Neural progenitor cell (in vitro differentiated cells): ENCODE measurements at regions not wholly inside any gene's neighbourhood (a gene's known extent, or its start where the extent isn't known, plus 50 kb on each side); places are given as distances from the start of the nearest gene placed in this dataset.

Source experiments
- DNase-seq: peaks from one replicate; pipeline ENCODE4 v3.0.0-alpha.2; 2016; ENCODE audit warnings: low spot score
- H2AFZ ChIP-seq: fragments of 200-600 bp; sonication (generic); replicated peaks from 2 replicates; pipeline ENCODE4 v1.6.1; 2016; ENCODE audit warnings: antibody characterized with exemption
- H3F3A ChIP-seq: fragments of 200-600 bp; sonication (generic); 2 replicates; pipeline ENCODE4 v1.6.1; 2016; ENCODE audit warnings: antibody characterized with exemption, low read depth
- H3K27ac ChIP-seq: fragments of 200-600 bp; sonication (generic); 2 replicates; pipeline ENCODE4 v1.5.1; 2016; ENCODE audit warnings: mild to moderate bottlenecking
- H3K27me3 ChIP-seq: fragments of 200-600 bp; sonication (generic); 2 replicates; pipeline ENCODE4 v1.6.1; 2016; ENCODE audit warnings: mild to moderate bottlenecking, moderate library complexity
- H3K36me3 ChIP-seq: fragments of 200-600 bp; sonication (generic); 2 replicates; pipeline ENCODE4 v1.5.1; 2016
- H3K4me1 ChIP-seq: fragments of 200-600 bp; sonication (generic); 2 replicates; pipeline ENCODE4 v1.6.1; 2016; ENCODE audit warnings: mixed run types
- H3K4me2 ChIP-seq: fragments of 200-600 bp; sonication (generic); 2 replicates; pipeline ENCODE4 v1.6.1; 2016
- H3K4me3 ChIP-seq: fragments of 200-600 bp; sonication (generic); 2 replicates; pipeline ENCODE4 v1.5.1; 2016
- H3K79me2 ChIP-seq: fragments of 200-600 bp; sonication (generic); 2 replicates; pipeline ENCODE4 v1.6.1; 2016; ENCODE audit warnings: low read depth
- H3K9ac ChIP-seq: fragments of 200-600 bp; sonication (generic); 2 replicates; pipeline ENCODE4 v1.6.1; 2016
- H3K9me3 ChIP-seq: fragments of 200-600 bp; sonication (generic); 2 replicates; pipeline ENCODE4 v1.5.1; 2016; ENCODE audit warnings: low read depth
- H4K20me1 ChIP-seq: fragments of 200-600 bp; sonication (generic); 2 replicates; pipeline ENCODE4 v1.6.1; 2016; ENCODE audit warnings: low read depth
- H3K27ac Mint-ChIP-seq: 3 replicates; pipeline ENCODE4 v1.8.0; 2021; ENCODE audit warnings: mixed read lengths
- H3K27me3 Mint-ChIP-seq: 2 replicates; pipeline ENCODE4 v1.8.0; 2022; ENCODE audit warnings: low read depth, mild to moderate bottlenecking, inconsistent platforms, moderate library complexity, mixed read lengths; ENCODE audit not compliant: insufficient read depth
- H3K36me3 Mint-ChIP-seq: 3 replicates; pipeline ENCODE4 v1.8.0; 2021; ENCODE audit warnings: mixed read lengths
- H3K4me1 Mint-ChIP-seq: 3 replicates; pipeline ENCODE4 v1.8.0; 2021; ENCODE audit warnings: mixed read lengths
- H3K4me3 Mint-ChIP-seq: 3 replicates; pipeline ENCODE4 v1.8.0; 2021; ENCODE audit warnings: mild to moderate bottlenecking, moderate library complexity, mixed read lengths
- H3K9me3 Mint-ChIP-seq: 3 replicates; pipeline ENCODE4 v1.8.0; 2020; ENCODE audit warnings: mixed read lengths
- CTCF ChIP-seq: fragments of 200-600 bp; sonication (generic); IDR thresholded peaks from 2 replicates; pipeline ENCODE4 v1.5.1; 2017; ENCODE audit warnings: antibody characterized with exemption, mild to moderate bottlenecking
- EZH2 ChIP-seq: fragments of 200-600 bp; sonication (generic); IDR thresholded peaks from 2 replicates; pipeline ENCODE4 v1.6.1; 2017; ENCODE audit warnings: antibody characterized with exemption, mild to moderate bottlenecking, moderate library complexity
- EZH2phosphoT487 ChIP-seq: fragments of 200-600 bp; sonication (generic); IDR thresholded peaks from 2 replicates; pipeline ENCODE4 v1.6.1; 2017; ENCODE audit warnings: antibody characterized with exemption

GRCh38 chr13:73792796-73793195 is 341.4 kb downstream of the KLF12 start:
- peaks cover 3% of the 10 kb centered on the region for H3K9me3 Mint-ChIP-seq
- H3K27me3 Mint-ChIP-seq, result no peaks in the 10 kb centered on the region
- no peak overlapping the region for H3K27ac Mint-ChIP-seq

DNA sequence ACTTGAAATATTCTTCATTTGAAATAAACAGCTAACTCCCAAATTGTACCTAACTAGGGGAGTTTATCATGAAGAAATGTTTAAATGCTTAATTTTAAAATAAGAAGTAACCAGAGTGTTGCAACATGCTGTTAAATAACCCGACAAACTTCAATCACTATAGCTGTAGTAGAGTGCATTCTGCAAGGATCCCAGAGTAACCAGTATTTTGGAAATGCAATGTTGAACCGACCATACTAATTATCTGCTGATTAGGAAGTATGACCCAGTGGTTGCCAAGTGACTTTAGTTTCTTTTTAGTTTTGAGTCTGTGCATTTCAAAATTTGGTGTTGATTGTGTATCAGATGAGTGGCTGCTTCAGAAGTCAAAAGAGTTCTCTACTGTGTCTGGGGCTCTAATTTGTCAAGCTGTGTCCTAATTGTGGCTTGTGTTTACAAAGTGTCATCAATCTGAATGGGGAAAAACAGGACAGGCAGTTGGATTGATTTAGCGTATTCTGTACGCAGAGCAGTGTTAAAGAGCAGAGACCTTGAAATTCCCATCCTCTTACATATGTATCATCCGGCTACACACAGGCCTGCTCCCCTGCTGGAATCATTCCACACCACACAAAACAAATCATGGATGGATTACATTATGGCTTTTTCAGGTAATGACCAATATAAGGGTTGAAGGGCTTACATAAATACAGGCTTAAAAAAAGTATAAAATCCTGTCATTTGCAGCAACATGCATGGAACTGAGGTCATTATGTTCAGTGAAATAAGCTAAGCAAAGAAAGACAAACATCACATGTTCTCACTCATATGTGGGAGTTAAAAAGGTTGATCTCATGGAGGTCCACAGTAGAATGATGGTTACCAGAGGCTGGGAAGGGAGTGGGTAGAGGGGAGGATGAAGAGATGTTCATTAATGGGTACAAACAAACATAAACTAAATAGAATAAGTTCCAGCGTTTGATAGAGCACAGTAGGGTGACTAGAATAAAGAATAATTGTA is 351.5 kb downstream of the KLF12 start:
- Mint-ChIP-seq H3K9me3 (no peaks in the 10 kb centered on the region), H3K4me3 (no peak overlapping the region), H3K36me3 (peaks cover 9% of the 10 kb centered on the region), H3K27me3 (no peaks in the 10 kb centered on the region), H3K27ac (peak overlapping the region; percentile 19), H3K4me1 (peaks cover 10% of the 10 kb centered on the region)
- TF ChIP-seq CTCF (no peak), EZH2 (no peak), EZH2phosphoT487 (no peak)
- Histone ChIP-seq H3K36me3 (no peaks in the 10 kb centered on the region), H3K4me2 (no peak overlapping the region), H3K27me3 (no peaks in the 10 kb centered on the region), H3K9me3 (no peaks in the 10 kb centered on the region), H2AFZ (no peak overlapping the region), H3K4me3 (no peak overlapping the region), H3K79me2 (no peaks in the 10 kb centered on the region), H3K9ac (no peak overlapping the region), H3K27ac (no peak overlapping the region), H3K4me1 (peaks cover 9% of the 10 kb centered on the region), H3F3A (no peaks in the 10 kb centered on the region), H4K20me1 (no peaks in the 10 kb centered on the region)
- DNase-seq, result peak; percentile 7

More at GRCh38 chr13:73792796-73793195, 341.4 kb downstream of the KLF12 start:
- Histone ChIP-seq H3K27me3 (no peaks in the 10 kb centered on the region), H4K20me1 (no peaks in the 10 kb centered on the region), H3K79me2 (no peaks in the 10 kb centered on the region), H3F3A (no peaks in the 10 kb centered on the region), H3K27ac (no peak overlapping the region), H3K4me3 (no peak overlapping the region), H3K4me2 (no peak overlapping the region), H3K9me3 (no peaks in the 10 kb centered on the region), H3K9ac (no peak overlapping the region), H2AFZ (no peak overlapping the region), H3K4me1 (no peaks in the 10 kb centered on the region), H3K36me3 (no peaks in the 10 kb centered on the region)
- H3K4me3 Mint-ChIP-seq, result no peak overlapping the region
- no peaks in the 10 kb centered on the region for H3K4me1 Mint-ChIP-seq
- no peak for DNase-seq
- TF ChIP-seq EZH2 (no peak), CTCF (no peak), EZH2phosphoT487 (no peak)
- H3K36me3 Mint-ChIP-seq, result peaks cover 5% of the 10 kb centered on the region

GRCh38 chr13:73781384-73781783 is 352.8 kb downstream of the KLF12 start:
- no peak overlapping the region for H3K4me3 Mint-ChIP-seq

GRCh38 chr13:73779881-73780280 is 354.3 kb downstream of the KLF12 start:
- Histone ChIP-seq H3K36me3 (no peaks in the 10 kb centered on the region), H3K79me2 (no peaks in the 10 kb centered on the region), H3K4me1 (peaks cover 9% of the 10 kb centered on the region), H2AFZ (no peak overlapping the region), H3K4me3 (no peak overlapping the region), H3K4me2 (no peak overlapping the region), H3K9me3 (no peaks in the 10 kb centered on the region), H3K27me3 (no peaks in the 10 kb centered on the region), H3F3A (no peaks in the 10 kb centered on the region), H4K20me1 (no peaks in the 10 kb centered on the region), H3K9ac (no peak overlapping the region), H3K27ac (no peak overlapping the region)
- Mint-ChIP-seq H3K27me3 (no peaks in the 10 kb centered on the region), H3K27ac (no peak overlapping the region), H3K4me3 (no peak overlapping the region), H3K4me1 (peaks cover 10% of the 10 kb centered on the region), H3K9me3 (no peaks in the 10 kb centered on the region), H3K36me3 (peaks cover 8% of the 10 kb centered on the region)
- no peak for DNase-seq
- TF ChIP-seq EZH2 (no peak), EZH2phosphoT487 (no peak), CTCF (no peak)

More at GRCh38 chr13:73781384-73781783, 352.8 kb downstream of the KLF12 start:
- Histone ChIP-seq H2AFZ (no peak overlapping the region), H3K9me3 (no peaks in the 10 kb centered on the region), H3K4me1 (peaks cover 9% of the 10 kb centered on the region), H4K20me1 (no peaks in the 10 kb centered on the region), H3K27me3 (no peaks in the 10 kb centered on the region), H3K79me2 (no peaks in the 10 kb centered on the region), H3K27ac (no peak overlapping the region), H3K36me3 (no peaks in the 10 kb centered on the region), H3K4me2 (no peak overlapping the region), H3K4me3 (no peak overlapping the region), H3K9ac (no peak overlapping the region), H3F3A (no peaks in the 10 kb centered on the region)
- no peaks in the 10 kb centered on the region for H3K9me3 Mint-ChIP-seq
- no peak overlapping the region for H3K27ac Mint-ChIP-seq
- H3K27me3 Mint-ChIP-seq, result no peaks in the 10 kb centered on the region
- peaks cover 9% of the 10 kb centered on the region for H3K36me3 Mint-ChIP-seq
- H3K4me1 Mint-ChIP-seq, result peaks cover 10% of the 10 kb centered on the region
- DNase-seq, result no peak
- TF ChIP-seq EZH2, result no peak
